ENCODE measurements at regions not wholly inside any gene's neighbourhood (a gene's known extent, or its start where the extent isn't known, plus 50 kb on each side); places are given as distances from the start of the nearest gene placed in this dataset.

DNA sequence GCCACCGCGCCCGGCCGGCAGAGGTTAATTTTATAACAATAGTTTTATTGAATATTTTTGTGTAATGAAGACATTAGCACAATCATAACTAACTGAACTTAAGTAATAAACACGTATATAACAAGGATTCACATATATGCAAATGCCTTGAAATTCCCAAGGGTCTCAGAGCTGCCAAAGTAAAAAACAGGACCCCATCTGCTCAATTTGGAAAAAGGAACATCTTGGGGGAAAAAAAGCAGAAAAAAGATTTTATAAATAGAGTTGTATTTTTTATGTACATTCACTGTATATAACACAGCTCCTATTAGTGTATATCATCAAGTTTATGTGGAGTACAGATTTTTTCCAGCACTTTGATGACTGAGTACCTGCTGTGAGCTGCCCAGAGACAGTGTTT lies 366.7 kb downstream of the BRINP1 start:
- TF ChIP-seq, protein P1, sequence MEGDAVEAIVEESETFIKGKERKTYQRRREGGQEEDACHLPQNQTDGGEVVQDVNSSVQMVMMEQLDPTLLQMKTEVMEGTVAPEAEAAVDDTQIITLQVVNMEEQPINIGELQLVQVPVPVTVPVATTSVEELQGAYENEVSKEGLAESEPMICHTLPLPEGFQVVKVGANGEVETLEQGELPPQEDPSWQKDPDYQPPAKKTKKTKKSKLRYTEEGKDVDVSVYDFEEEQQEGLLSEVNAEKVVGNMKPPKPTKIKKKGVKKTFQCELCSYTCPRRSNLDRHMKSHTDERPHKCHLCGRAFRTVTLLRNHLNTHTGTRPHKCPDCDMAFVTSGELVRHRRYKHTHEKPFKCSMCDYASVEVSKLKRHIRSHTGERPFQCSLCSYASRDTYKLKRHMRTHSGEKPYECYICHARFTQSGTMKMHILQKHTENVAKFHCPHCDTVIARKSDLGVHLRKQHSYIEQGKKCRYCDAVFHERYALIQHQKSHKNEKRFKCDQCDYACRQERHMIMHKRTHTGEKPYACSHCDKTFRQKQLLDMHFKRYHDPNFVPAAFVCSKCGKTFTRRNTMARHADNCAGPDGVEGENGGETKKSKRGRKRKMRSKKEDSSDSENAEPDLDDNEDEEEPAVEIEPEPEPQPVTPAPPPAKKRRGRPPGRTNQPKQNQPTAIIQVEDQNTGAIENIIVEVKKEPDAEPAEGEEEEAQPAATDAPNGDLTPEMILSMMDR (IDR thresholded peaks at IDR 0.05; ENCODE audit: low read length): no peak
- no peak for TF ChIP-seq EZH2 (IDR thresholded peaks at IDR 0.05; ENCODE audit: borderline replicate concordance, low read length)

Data from OCI-LY1 (cell line).